Stimulated activated CD4-positive, alpha-beta T cell treated with anti-CD3 and anti-CD28 coated beads, Interleukin-12 subunit alpha, Interleukin-12 subunit beta, amount 100 ng/mL, for 48 hours (primary cell): ENCODE measurements at regions not wholly inside any gene's neighbourhood (a gene's known extent, or its start where the extent isn't known, plus 50 kb on each side); places are given as distances from the start of the nearest gene placed in this dataset.

Experiments
- DNase-seq, 3 donors: peaks; one replicate each; pipeline ENCODE4 v3.0.0-alpha.2; 2020; ENCODE audit warnings: low read depth in 2 of 3, low spot score in 1 of 3

DNA sequence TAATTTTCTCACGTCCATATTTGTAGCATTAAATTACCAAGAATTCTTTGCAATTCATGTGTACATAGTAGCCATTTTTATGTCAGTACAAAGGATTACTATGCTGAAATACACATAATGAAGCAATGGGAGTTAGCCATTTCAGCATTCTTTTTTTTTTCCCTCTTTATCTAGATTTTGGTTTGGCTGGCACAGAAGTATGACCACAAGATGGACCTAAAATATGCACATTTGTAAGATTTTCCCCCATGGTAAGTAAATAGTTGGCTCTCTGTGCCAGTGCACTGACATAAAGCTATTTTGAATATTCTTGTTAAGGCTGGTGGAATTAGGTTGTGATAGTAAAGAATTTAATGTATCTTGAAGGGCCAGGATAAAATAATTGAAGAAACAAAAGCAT lies 486.1 kb upstream of the BTBD3 start:
- no peak for DNase-seq

GRCh38 chr20:11432407-11432806 lies 485.3 kb upstream of the BTBD3 start:
- DNase-seq: no peak

DNA sequence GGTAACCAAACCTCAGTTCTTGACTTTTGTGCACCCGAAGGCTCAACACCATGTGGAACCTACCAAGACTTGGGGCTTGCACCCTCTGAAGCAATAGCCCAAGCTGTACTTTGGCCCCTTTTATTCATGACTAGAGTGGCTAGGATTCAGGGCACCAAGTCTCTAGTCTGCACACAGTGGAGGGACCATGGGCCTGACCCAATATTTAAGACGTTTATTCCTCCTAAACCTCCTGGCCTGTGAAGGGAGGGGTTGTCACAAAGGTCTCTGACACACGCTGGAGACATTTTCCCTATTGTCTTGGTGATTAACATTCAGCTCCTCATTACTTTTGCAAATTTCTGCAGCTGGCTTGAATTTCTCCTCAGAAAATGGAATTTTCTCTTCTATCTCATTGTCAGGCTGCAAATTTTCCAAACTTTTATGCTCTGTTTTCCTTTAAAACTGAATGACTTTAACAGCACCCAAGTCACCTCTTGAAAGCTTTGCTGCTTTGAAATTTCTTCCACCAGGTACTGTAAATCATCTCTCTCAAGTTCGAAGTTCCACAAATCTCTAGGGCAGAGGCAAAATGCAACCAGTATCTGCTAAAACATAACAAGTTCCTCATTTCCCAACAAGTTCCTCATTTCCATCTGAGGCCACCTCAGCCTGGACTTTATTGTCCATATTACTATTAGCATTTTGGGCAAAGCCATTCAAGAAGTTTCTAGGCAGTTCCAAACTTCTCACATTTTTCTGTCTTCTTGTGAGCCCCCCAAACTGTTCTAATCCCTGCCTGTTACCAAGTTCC lies 481.4 kb upstream of the BTBD3 start:
- DNase-seq: no peak

- DNase-seq: no peak
Observed at GRCh38 chr20:11437090-11437489, 480.6 kb upstream of the BTBD3 start.

DNA sequence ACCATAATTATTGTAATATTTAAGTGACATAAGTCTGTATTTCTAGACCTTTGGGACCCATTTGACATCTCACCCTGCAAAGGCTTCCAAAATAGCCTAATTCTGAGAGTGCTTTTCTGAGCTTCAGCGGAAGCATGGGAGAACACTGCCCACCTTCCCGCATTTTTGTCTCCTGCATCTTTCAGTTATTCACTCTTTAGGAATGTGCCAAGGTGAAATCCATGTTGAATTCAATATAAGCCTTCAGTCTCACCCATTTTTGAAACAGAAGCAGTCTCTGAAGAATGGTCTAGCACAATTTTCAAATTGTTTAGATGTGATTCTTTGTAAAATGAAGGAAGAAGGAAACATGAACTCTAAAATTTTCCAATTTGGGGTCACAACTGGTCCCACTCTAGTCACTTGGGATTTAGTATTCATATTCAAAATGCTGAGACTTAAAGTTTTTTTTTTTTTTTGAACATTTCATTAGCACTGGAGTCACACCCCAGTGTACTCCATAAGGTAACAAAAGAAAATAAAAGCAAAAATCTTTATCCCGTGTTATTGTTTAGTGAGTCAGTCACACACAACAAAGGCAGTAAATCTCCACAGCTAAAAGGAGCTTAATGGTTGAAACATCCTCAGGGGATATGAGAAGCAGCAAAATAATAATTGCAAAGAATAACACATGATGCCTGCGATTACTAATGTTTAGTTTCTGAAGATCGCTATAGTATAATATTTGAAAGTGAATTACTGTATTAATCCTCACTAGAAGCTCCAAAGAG lies 479.9 kb upstream of the BTBD3 start:
- no peak for DNase-seq

DNA sequence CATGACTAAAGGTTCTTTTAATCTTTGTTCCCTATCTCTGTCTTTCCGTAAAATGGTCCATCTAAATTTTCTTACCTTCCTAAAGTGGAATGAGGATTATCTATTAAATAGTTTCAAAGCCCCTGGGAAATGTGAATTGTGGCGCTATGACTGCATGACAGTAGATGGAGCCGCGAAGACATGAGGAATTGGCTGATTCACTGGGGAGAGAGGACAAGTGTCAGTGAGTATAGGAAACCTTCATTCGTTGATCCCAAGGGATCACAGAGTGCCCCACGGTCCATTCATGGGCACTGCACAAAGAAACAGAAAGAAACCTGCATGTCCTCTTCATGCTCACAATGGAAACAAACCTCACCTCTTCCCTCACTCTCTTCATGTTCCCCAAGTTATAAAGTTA lies 479.3 kb upstream of the BTBD3 start:
- DNase-seq: no peak

DNA sequence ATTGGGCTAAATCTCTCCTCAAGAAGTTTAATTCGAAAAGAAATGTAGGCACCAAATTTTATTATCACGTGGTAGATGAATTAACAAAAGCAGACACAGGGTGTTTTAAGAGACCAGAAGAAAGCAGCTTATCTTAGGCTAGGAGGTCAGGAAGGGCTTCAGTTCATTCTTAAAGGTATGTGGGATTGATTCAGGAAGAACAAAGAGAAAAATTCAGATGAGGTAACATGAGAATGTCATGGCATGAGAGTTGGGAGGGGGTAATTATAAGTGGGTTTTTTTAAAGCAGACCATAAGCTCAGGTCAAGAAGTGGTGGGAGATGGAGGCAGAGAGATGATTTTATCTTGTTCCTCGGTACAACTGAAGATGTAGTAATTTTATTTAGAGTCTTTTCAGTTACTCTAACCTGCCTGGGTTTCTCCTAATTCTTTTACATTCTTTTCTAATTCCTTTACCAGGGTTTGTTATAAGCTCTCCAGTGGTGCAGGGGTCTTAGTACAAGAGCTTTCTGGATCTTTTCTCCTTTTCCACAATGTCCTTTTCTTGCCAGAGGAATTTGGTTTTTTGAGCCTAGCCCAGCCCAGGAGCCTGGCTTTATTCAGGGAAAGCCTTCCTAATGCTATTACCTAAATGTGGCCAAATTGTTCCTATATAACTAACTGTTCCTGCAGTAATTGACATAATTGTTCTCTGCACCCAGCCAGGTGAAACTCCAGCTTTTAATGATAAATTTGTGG lies 474.1 kb upstream of the BTBD3 start:
- no peak for DNase-seq

DNA sequence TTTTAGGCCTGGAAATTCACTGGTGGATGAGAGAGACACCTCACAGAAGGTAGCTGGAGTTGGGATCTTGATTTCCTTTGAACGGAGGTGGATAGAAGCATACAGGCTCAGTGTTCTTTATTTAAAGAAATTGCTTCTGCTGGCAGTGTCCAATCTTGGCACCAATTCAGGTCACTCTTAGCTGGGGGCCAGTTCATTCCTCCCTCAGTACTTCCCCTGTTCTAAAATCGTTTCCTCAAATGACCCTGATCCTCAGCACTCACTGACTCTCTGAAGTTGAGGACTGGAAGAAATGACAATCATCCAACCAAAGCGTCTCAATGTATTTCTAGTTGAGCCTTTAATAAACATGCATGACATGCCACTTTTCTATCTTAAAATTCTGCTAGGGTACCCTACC lies 472.5 kb upstream of the BTBD3 start:
- DNase-seq: no peak

DNA sequence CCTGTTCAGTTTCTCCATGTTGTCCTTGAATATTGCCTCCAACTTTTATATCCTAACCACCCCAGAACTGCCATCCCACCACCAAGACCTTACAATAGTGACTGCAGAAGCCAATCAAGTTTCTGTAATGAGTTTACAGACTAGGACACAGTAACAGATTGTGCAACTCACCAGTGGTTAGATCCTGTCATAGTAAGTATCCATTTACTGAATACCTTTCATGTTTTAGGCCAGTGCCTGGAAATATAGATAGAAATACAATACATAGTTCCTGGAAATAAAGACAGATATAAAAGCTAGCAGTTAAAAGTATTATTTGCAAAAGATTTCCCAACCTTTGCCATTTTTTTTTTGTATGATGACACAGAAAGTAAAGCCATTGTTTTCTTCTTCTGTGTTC lies 471.8 kb upstream of the BTBD3 start:
- DNase-seq: no peak

DNA sequence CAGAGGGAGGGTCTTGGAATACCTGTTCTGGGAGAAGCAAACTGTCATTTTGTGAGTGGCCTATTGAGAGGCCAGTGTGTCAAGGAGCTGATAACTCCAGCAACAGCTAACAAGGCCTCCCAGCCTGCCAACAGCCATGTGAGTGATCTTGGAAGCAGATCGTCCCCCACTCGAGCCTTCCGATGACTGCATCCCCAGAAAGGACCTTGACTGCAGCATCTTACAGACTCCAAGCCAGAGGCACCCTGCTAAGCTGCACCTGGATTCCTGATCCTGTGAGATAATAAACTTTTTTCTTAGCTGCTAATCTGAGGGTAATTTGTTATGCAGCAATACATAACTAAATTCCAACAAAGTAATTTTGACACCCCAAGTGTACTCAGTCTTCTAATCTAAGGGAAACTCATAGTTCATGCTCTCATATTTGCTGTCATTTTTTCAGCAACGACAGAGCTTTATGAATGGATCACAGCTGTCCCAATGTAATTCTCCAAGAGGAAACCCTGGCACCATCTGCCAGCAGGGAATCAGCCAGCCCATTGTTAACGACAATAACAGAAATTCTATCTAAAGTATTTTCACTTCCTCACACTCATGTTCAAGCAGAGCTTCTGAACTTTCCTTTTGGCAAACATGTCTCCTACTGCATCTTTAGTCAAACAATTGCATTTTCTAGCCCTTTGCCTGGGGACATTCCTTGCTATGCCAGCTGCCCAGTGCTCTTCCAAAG lies 470.2 kb upstream of the BTBD3 start:
- no peak for DNase-seq

- DNase-seq: no peak
Observed at GRCh38 chr20:11448554-11448953, 469.1 kb upstream of the BTBD3 start.

DNA sequence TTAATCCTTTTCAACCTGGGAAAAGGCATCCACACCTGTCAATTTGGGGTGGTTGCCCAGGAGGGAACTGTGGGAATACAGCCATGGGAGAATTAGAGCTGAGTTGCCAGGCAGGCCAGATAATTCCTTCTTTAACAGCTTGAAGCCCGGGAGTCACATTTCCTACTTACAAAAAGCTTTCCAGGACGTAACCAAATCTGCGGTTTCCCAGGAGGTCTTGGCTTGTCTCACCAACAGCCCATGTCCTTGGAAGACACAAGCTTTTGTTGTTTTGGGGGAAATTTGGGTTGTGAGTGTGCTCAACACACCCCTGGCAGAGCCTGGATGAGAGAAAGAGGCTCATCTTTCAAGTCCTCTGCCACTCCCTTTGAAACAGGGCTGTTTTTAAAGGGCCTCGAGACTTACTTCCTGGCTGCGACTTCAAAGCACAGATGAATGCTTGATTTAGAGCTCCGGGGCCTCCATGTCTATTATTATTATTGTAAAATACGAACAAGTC lies 465.9 kb upstream of the BTBD3 start:
- no peak for DNase-seq

DNA sequence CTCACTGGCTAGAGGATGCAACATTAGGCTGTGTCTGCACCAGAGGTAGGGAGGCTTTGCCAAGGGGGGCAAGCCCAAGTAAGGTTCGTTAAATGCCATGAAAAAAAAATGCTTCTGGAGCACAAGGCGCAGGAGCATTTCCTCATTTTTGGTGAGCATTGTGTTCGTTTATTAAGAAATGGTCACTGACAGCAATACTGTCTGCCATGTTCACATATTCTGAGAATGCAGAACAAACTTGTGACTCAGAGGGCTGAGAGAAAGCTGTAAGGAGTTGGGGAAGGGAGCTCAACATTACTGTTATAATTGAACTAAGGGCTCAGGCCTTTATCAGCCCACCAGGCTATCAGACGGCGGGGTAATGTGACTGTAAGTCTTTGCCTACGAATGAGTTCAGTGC lies 465.4 kb upstream of the BTBD3 start:
- no peak for DNase-seq

GRCh38 chr20:11453430-11453829 lies 464.3 kb upstream of the BTBD3 start:
- no peak for DNase-seq

GRCh38 chr20:11454966-11455799 lies 462.5 kb upstream of the BTBD3 start:
- DNase-seq: no peak

- no peak for DNase-seq
Observed at GRCh38 chr20:11457488-11457887, 460.2 kb upstream of the BTBD3 start.

DNA sequence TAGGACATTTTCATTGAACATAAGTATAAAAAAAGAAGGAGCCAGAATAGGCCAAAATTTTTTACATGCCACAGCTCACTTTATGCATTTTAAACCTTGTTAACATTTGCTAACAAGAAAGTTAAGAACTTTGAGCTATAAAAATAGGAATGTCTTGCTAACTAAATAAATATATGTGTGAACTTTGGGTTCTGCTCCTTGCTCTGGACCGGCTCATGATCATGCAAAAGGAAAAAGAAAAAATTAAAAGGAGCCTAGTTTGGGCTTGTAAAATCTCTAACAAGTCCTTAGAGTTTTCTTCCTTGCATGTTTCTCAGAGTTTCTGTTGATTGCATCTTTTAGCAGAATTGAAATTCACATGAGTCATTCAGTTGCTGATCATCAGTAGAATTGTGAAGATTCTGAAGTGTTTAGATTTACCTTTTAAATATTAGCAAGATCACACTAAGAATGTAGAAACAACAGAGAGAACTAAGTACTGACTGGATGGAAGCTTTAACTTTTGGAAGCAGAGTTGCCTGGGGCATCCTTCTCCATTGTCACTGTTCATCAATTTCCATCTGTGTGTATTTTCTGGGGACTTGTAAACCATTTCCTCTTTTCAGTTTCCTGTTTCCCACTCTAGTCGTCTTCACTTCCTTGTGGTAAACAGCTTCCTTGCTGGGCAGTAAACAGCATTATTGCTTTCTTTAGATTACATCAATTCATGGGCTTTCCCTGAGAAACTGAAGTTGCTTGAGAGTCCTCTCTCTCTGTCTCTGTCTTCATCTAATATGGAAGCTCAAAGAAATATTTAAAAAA lies 458.4 kb upstream of the BTBD3 start:
- DNase-seq: no peak

DNA sequence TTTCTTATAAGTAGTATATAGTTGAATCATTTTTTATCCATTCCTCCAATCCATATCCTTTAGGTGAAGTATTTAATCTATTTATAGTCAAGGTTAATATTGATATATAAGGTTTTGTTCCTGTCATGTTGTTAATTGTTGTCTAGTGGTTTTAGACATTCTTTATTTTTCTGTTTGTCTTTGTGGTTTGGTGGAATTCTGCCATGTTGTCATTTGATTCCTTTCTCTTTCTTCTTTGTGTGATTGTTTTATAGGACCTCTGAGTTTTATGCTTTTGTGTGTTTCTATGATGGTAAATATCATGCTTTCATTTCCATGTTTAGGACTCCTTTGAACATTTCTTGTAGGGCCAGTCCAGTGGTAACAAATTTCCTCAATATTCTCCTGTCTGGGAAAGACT lies 450.3 kb upstream of the BTBD3 start:
- no peak for DNase-seq

DNA sequence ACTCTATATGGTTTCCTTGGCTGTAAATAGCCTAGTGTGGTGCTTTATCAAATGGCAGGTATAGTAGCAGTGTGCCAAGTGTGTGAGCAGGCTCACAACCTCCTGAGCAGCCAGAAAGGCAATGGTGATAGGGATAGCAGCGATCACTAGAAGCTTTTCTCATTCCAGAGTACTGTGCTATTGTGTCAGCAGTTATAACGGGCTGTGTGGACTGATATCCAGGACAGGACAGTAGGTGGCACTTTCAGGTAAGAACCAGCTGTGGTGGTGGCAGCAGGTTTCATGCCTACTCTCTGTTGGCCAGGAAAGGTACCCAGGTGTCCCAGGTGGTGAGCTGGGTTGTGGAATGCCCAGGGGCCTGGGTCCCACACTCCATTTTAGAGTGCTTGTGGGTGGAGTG lies 448.8 kb upstream of the BTBD3 start:
- no peak for DNase-seq
